ENCODE measurements at regions not wholly inside any gene's neighbourhood (a gene's known extent, or its start where the extent isn't known, plus 50 kb on each side); places are given as distances from the start of the nearest gene placed in this dataset.

DNA sequence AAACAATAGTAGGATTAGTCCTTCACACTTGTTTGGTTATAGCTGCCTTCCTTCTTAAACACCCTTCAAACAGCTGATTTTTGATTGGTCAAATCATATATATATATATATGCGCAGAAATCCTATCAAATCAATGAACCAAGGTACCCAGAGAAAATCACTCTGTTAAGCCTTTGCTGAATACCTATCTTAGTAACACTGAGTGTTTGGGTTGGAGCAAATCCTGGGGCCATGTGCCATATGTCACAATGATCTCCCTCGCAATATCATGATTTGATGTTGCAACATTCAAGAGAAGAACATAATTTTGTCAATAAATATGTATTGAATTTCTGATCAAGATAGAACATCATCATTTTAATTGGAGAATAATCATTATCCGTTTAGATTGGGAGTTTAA lies 795.6 kb downstream of the REEP3 start:
- TF ChIP-seq SETDB1 (IDR thresholded peaks at IDR 0.05; ENCODE audit: insufficient read length, low read length) (no peak), ZNF677 (tag by site-specific recombination; IDR thresholded peaks at IDR 0.05) (no peak), CTCF (tag by site-specific recombination; IDR thresholded peaks at IDR 0.05) (no peak), YY1 (tag by site-specific recombination; IDR thresholded peaks at IDR 0.05) (no peak), ZNF510 (tag by site-specific recombination; IDR thresholded peaks at IDR 0.05; ENCODE audit: insufficient replicate concordance) (no peak), ZNF76 (tag by site-specific recombination; IDR thresholded peaks at IDR 0.05; ENCODE audit: borderline replicate concordance, low read depth) (no peak), REST (tag by site-specific recombination; IDR thresholded peaks at IDR 0.05) (no peak), ZNF776 (tag by site-specific recombination; IDR thresholded peaks at IDR 0.05; ENCODE audit: borderline replicate concordance) (no peak), ZNF558 (tag by site-specific recombination; IDR thresholded peaks at IDR 0.05) (no peak)
- TF ChIP-seq, protein P1, sequence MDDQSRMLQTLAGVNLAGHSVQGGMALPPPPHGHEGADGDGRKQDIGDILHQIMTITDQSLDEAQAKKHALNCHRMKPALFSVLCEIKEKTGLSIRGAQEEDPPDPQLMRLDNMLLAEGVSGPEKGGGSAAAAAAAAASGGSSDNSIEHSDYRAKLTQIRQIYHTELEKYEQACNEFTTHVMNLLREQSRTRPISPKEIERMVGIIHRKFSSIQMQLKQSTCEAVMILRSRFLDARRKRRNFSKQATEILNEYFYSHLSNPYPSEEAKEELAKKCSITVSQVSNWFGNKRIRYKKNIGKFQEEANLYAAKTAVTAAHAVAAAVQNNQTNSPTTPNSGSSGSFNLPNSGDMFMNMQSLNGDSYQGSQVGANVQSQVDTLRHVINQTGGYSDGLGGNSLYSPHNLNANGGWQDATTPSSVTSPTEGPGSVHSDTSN (CRISPR knock-in tag; IDR thresholded peaks at IDR 0.05): no peak
